ACC112 (cell line): ENCODE measurements at regions not wholly inside any gene's neighbourhood (a gene's known extent, or its start where the extent isn't known, plus 50 kb on each side); places are given as distances from the start of the nearest gene placed in this dataset.

Experiments
- H2AFZ ChIP-seq: fragments of 200-600 bp; sonication (generic); one replicate; pipeline ENCODE4 v1.6.0; 2017; ENCODE audit warnings: antibody characterized with exemption, low read length; ENCODE audit not compliant: unreplicated experiment
- H3K27ac ChIP-seq: fragments of 200-600 bp; sonication (generic); 2 replicates; pipeline ENCODE4 v1.5.1; 2014; ENCODE audit warnings: low read depth, mild to moderate bottlenecking, antibody characterized with exemption, low read length, moderate library complexity
- H3K27me3 ChIP-seq: fragments of 200-600 bp; sonication (generic); 2 replicates; pipeline ENCODE4 v1.6.1; 2014; ENCODE audit warnings: mild to moderate bottlenecking, antibody characterized with exemption, low read length, moderate library complexity, mixed read lengths; ENCODE audit not compliant: insufficient read depth
- H3K36me3 ChIP-seq: fragments of 200-600 bp; sonication (generic); 2 replicates; pipeline ENCODE4 v1.6.1; 2016; ENCODE audit warnings: mild to moderate bottlenecking, antibody characterized with exemption, low read length, moderate library complexity, mixed read lengths; ENCODE audit not compliant: insufficient read depth
- H3K4me1 ChIP-seq: fragments of 200-600 bp; sonication (generic); one replicate; pipeline ENCODE4 v1.6.1; 2016; ENCODE audit warnings: low read length, mixed read lengths; ENCODE audit not compliant: insufficient read depth, unreplicated experiment, control insufficient read depth
- H3K4me3 ChIP-seq: fragments of 200-600 bp; sonication (generic); 2 replicates; pipeline ENCODE4 v1.5.1; 2014; ENCODE audit warnings: mild to moderate bottlenecking, low read depth, low read length
- H3K79me2 ChIP-seq: fragments of 200-600 bp; sonication (generic); one replicate; pipeline ENCODE4 v1.6.0; 2016; ENCODE audit warnings: low read length; ENCODE audit not compliant: control insufficient read depth, unreplicated experiment, insufficient read depth

DNA sequence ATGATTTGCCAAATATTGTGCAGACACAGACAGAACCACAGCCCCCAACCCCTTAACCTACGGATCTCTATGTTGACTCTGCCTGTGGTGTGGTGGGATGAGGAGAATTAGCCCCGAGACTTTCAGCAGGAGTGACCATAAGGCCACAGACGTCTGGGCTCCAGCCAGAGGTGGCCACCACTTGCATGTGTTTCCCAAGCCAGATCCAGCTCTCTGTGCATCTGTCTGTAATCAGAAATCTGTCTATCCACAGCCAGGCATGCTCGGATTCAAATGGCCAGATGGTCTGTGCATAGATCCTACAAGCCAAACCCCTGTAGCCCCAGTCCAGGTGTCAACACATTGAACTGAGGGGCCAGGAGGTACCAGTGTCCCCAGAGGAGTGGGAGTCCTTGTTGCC, 140.6 kb downstream of the SYF2 start:
- H3K27ac ChIP-seq = no peak overlapping the region
- no peaks in the 10 kb centered on the region for H3K36me3 ChIP-seq
- H3K79me2 ChIP-seq = no peaks in the 10 kb centered on the region
- H2AFZ ChIP-seq = no peak overlapping the region
- no peaks in the 10 kb centered on the region for H3K4me1 ChIP-seq
- peaks cover 58% of the 10 kb centered on the region for H3K27me3 ChIP-seq
- no peak overlapping the region for H3K4me3 ChIP-seq

DNA sequence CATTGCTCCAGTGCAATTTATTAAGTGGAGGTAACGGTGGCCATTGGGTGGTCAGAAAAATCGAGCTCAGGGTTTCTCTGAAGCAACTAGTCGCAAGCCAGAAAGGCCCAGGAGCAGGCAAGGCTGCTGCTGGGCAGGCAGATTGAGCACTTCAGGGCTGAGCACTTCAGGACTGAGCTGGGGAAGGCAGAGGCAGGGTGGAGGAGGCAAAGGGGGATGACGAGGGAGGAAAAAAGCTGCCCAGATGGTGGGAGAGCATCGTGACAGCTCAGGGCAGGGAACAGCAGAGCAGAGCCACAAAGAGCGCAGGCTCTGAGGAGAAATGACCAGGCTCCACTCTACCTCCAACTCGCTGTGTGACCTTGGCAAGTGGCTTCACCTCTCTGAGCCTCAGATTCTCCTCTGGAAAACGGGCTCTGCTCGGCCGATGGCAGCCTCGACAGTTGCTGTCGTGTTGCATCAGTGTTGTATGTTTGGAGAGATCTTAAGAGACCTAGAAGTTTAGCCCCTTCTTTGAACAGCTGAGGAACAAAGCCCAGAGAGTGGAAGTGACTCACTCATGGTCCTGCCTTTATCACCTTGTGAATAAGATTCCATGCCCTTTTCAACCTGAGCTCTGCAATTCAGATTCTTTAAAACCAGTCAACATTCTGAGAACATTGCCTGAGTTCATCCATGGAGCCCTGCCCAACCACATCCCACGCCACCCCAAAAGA, 141.4 kb downstream of the SYF2 start:
- H3K4me1 ChIP-seq = no peaks in the 10 kb centered on the region
- H3K4me3 ChIP-seq = no peak overlapping the region
- no peaks in the 10 kb centered on the region for H3K36me3 ChIP-seq
- no peak overlapping the region for H2AFZ ChIP-seq
- H3K79me2 ChIP-seq = no peaks in the 10 kb centered on the region
- H3K27me3 ChIP-seq = peaks cover 50% of the 10 kb centered on the region
- no peak overlapping the region for H3K27ac ChIP-seq

DNA sequence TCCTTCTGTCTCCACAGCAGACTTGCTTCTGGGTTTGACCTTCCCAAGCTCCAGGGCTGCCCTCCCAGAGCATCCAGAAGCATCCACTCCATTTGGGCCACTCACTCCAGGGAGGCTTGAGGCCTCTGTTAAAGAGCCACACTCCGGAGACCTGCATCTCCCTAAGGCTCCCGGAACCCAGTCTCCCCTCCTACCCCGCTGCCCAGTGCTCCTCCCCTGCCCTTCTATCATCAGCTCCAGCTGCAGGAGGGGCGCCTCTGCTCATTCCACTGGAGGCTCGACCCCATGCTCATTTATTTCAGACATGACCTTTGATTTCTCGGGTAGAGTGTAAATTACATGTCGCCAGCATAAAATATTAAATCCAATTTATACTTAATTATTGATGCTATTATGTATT, 142.5 kb downstream of the SYF2 start:
- Histone ChIP-seq H2AFZ (no peak overlapping the region), H3K27me3 (peaks cover 45% of the 10 kb centered on the region), H3K27ac (no peak overlapping the region), H3K79me2 (no peaks in the 10 kb centered on the region), H3K4me3 (no peak overlapping the region), H3K4me1 (no peaks in the 10 kb centered on the region), H3K36me3 (no peaks in the 10 kb centered on the region)

DNA sequence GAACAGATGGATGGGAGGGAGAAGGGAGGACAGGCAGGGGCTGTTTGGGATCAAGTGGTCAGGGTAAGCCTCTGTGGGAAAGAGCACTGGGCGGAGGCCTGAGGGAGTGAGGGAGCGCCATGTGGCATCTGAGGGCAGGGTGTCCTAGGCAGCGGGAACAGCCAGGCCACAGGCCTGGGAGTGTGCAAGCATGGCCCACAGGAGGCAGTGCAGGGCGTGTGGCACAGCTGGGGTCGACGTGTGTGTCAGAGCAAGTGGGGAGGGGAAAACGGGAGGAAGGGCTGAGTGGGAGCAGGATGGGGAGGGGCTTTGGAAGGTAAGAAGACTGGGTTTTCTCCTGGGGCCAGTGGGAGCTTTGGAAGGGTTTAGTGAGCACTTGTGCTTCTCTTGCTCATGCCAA, 143.4 kb downstream of the SYF2 start:
- Histone ChIP-seq H3K79me2 (no peaks in the 10 kb centered on the region), H2AFZ (no peak overlapping the region), H3K27me3 (peaks cover 39% of the 10 kb centered on the region), H3K4me3 (no peak overlapping the region), H3K27ac (no peak overlapping the region), H3K36me3 (no peaks in the 10 kb centered on the region), H3K4me1 (no peaks in the 10 kb centered on the region)

DNA sequence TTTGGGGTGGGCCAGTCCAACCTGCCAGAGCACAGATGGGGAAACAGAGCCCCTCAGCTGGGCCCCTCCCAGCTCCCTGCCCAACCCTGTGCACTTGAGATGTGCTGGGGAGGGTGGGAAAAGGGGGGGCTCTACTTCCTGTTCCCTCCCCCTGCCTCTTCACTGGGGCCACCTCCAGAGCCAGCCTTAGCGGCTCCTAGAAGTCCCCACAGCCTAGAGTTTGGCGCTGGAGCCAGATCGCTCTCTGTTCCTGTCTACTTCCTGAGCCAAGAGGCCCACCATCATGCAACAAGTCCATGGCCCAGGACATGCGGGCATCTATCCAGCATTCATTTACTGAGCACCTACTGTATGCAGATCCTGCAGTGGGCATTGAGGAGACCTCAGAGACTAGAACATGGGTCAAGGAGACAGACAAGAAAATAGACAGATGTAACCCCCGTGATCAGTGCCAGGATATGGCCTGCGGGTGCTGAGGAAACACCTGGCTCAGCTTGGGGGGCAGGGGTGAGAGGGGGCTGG, 144.1 kb downstream of the SYF2 start:
- H3K27me3 ChIP-seq = peaks cover 43% of the 10 kb centered on the region
- no peaks in the 10 kb centered on the region for H3K79me2 ChIP-seq
- H2AFZ ChIP-seq = no peak overlapping the region
- no peaks in the 10 kb centered on the region for H3K4me1 ChIP-seq
- H3K36me3 ChIP-seq = no peaks in the 10 kb centered on the region
- H3K27ac ChIP-seq = no peak overlapping the region
- H3K4me3 ChIP-seq = no peak overlapping the region

DNA sequence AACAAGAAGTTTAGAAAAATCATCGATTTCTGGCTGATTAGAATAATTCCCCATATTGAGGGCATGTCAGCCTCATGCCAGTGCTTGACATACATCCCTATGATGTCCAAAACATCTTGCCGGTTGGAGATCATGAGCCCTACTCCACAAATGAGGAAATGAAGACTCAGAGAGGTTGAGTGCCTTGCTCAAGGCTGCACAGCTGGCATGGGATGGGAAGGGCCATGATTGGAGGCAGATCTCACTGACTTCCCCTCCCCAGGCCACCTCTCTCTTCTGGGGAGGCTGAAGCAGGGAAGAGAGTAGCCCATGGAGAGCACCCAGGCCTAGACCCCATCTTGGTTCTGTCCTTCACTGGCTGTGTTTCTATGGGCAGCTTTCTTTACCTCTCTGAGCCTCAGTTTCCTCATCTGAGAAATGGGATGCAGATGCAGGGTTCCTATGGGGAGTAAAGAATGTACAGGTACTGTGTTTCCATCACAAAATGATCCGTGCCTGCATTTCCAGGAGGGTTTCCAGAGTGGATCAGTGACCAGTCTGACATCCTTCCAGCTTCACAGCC, 145.7 kb downstream of the SYF2 start:
- Histone ChIP-seq H3K36me3 (no peaks in the 10 kb centered on the region), H3K27ac (no peak overlapping the region), H3K4me3 (no peak overlapping the region), H3K79me2 (no peaks in the 10 kb centered on the region), H2AFZ (no peak overlapping the region), H3K4me1 (no peaks in the 10 kb centered on the region), H3K27me3 (peaks cover 48% of the 10 kb centered on the region)

DNA sequence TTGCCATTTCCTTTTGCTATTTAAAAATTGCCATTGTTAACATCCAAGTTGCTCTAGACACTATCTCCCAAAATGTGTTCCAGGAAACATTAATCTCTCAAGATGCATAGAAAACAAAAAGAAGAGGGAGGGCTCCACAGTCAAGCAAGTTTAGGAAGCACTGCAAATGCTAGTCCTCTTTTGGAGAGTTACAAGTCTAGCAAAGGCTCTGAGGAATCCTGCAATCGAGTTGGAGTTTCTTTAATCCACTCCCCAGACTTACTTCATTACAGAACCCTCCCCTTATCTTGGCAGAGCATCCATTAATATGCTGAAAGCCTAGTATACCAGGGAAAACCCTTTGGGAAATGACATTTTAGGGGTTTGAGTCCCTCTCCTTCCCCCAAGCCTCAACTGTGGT, 147.9 kb downstream of the SYF2 start:
- H2AFZ ChIP-seq = no peak overlapping the region

DNA sequence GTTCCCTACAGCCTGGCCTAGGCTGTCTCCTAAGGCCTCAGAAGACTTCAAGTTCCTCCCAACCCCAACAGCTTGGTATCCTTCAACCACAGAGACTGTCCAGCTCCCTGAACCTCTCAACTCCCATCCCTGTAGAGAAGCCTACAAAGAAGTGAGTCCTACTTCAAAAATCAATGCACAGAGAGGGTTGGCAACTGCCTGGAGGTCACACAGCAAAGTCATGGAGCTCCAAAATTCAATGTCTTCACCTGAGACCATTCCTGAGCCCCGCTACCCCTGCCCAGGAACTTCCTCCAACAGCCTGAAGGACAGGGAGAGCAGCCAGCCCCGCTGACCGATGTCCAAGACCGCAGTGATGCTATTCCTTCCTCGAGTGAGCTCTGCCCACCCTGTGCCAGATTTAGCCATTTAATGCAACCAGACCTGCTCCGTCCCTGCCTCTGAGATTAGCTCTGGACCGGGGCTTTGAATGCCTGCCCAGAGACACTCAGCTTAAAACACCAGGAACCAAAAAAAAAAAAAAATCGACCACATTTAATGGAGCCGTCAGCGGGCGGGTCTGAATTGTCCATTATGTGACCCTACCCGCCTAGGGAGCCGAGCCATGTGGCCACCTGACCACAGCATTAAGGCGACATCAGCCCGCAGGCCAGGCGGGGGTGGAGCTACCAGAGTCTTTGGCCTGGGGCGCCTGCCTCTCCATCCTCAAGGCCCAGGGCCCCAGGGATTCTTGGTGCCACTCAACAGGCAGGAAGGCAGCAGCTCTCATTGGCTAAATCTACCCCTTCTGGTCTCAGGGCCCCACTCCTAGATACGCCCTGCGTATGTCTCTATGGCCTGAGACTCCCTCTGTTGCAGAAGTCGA, 148.6 kb downstream of the SYF2 start:
- Histone ChIP-seq H2AFZ (no peak overlapping the region), H3K36me3 (no peaks in the 10 kb centered on the region), H3K4me1 (no peaks in the 10 kb centered on the region), H3K4me3 (no peak overlapping the region), H3K79me2 (no peaks in the 10 kb centered on the region), H3K27me3 (peaks cover 38% of the 10 kb centered on the region), H3K27ac (no peak overlapping the region)

More for the DNA sequence above, 147.9 kb downstream of the SYF2 start:
- Histone ChIP-seq H3K27me3 (peaks cover 41% of the 10 kb centered on the region), H3K4me1 (no peaks in the 10 kb centered on the region), H3K36me3 (no peaks in the 10 kb centered on the region), H3K27ac (no peak overlapping the region), H3K79me2 (no peaks in the 10 kb centered on the region), H3K4me3 (no peak overlapping the region)

DNA sequence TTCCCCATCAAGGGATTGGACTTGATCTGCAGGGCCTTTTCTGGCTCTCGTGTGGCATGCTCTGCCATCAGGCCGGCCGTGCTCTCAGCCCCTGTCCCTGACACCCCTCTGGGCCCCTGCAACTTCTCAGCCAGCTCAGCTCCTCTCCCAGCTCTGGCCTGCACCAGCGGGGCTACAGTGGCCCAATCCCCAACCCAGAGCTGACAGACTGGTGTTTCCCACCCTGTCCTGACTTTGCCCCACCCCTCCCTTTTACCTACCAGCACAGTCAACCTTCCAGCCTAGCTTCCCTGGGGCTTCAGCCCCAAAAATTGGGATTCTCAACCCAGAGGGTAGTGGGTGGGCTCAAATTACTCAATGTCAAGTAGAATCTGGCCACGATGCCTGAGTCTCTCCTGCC, 149.3 kb downstream of the SYF2 start:
- Histone ChIP-seq H3K27me3 (peaks cover 31% of the 10 kb centered on the region), H3K4me3 (no peak overlapping the region), H3K27ac (no peak overlapping the region), H3K79me2 (no peaks in the 10 kb centered on the region), H3K36me3 (no peaks in the 10 kb centered on the region), H2AFZ (no peak overlapping the region), H3K4me1 (no peaks in the 10 kb centered on the region)

DNA sequence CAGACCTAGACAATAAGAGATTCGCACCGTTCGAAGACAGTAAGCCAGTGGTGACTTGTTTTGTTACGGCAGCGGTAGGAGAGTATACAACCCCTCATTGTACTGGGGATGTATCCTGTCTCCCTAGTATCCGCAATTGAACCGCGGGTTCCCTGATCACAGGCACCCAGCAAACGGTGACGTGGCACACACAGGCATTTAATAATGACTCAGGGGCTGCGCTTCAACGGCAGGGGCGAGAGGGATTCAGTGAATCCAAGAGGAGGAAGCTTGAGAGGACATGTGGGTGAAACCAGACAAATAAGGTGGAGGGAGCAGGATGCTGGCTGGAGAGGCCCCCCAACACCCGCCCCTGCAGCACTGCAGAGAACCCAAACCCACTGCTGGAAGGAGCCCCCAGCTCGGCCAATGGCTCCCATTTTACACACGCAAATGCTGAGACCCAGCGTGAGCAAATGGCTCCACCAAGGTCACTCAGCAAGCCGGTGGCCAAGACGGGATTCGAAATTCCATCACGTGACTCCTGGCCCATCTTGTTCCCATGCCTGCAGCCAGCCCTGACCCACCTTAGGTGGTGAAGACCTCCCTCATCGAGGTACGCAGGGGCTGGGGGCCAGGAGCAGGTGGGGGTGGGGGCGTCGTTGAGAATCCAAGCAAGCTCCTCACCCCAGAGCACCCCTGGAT, 149.9 kb downstream of the SYF2 start:
- Histone ChIP-seq H2AFZ (no peak overlapping the region), H3K4me3 (no peak overlapping the region), H3K36me3 (no peaks in the 10 kb centered on the region), H3K4me1 (no peaks in the 10 kb centered on the region), H3K27ac (no peak overlapping the region), H3K27me3 (peaks cover 26% of the 10 kb centered on the region), H3K79me2 (no peaks in the 10 kb centered on the region)
